ENCODE measurements at regions not wholly inside any gene's neighbourhood (a gene's known extent, or its start where the extent isn't known, plus 50 kb on each side); places are given as distances from the start of the nearest gene placed in this dataset.

DNA sequence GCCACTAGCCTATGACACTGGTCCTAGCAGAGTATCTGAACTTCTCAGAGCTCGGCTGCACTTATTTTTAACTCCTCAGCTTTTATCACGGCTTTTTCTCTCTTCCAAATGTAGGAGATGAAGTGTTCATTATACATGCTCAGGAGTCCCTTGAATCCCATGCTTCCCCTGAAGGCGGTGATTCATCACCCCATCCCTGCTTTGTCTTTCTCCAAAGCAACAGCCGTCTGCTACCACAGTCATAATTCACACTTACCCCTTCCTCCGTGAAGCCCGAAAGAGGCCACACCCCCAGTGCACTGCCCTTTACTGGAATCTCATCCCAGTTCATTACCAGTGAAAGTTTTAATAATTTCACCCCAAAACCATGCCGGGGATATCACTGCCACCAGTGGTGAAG, 301.5 kb upstream of the SHH start:
- no peak for TF ChIP-seq ZBTB7A (IDR thresholded peaks at IDR 0.05; ENCODE audit: low read depth)
- no peak for TF ChIP-seq EGR1 (IDR thresholded peaks at IDR 0.05)
- TF ChIP-seq FOXM1 (IDR thresholded peaks at IDR 0.05; ENCODE audit: borderline replicate concordance, low read depth): no peak
- TF ChIP-seq, protein P1, sequence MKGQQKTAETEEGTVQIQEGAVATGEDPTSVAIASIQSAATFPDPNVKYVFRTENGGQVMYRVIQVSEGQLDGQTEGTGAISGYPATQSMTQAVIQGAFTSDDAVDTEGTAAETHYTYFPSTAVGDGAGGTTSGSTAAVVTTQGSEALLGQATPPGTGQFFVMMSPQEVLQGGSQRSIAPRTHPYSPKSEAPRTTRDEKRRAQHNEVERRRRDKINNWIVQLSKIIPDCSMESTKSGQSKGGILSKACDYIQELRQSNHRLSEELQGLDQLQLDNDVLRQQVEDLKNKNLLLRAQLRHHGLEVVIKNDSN (IDR thresholded peaks at IDR 0.05): no peak
- TF ChIP-seq YY1 (IDR thresholded peaks at IDR 0.05; ENCODE audit: low read depth): no peak
- TF ChIP-seq, protein P2, sequence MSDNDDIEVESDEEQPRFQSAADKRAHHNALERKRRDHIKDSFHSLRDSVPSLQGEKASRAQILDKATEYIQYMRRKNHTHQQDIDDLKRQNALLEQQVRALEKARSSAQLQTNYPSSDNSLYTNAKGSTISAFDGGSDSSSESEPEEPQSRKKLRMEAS (IDR thresholded peaks at IDR 0.05): no peak
- no peak for TF ChIP-seq TCF12 (IDR thresholded peaks at IDR 0.05; ENCODE audit: low read depth)
- no peak for TF ChIP-seq TEAD4 (IDR thresholded peaks at IDR 0.05)

DNA sequence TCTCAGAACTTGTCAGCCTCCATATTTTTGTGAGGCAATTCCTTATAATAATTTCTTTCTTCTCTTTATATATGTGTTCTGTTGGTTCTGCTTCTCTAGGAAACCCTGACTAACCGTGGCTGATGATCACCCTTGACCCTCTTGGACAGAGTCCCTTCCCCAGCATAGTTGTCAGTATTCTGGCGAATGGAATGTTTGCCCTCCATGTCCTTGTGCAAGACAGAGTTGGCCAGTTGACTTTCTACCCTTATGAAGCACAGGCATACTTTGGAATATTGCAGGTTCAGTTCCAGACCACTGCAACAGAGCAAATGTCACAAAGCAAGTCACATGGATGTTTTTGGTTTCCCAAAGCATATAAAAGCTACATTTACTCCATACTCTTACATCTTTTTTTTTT, 297.7 kb upstream of the SHH start:
- TF ChIP-seq NFIC (IDR thresholded peaks at IDR 0.05) (no peak), TCF12 (IDR thresholded peaks at IDR 0.05; ENCODE audit: low read depth) (no peak), YY1 (IDR thresholded peaks at IDR 0.05; ENCODE audit: low read depth) (no peak), ZBTB7A (IDR thresholded peaks at IDR 0.05; ENCODE audit: low read depth) (no peak), CREB1 (IDR thresholded peaks at IDR 0.05; ENCODE audit: low read depth) (no peak), RAD21 (IDR thresholded peaks at IDR 0.05; ENCODE audit: low read depth) (no peak), TAF1 (IDR thresholded peaks at IDR 0.05; ENCODE audit: low read depth) (no peak), FOXM1 (IDR thresholded peaks at IDR 0.05; ENCODE audit: borderline replicate concordance, low read depth) (no peak), EGR1 (IDR thresholded peaks at IDR 0.05) (no peak)
- TF ChIP-seq, protein P1 (IDR thresholded peaks at IDR 0.05): no peak
- TF ChIP-seq, protein P2 (IDR thresholded peaks at IDR 0.05): no peak

DNA sequence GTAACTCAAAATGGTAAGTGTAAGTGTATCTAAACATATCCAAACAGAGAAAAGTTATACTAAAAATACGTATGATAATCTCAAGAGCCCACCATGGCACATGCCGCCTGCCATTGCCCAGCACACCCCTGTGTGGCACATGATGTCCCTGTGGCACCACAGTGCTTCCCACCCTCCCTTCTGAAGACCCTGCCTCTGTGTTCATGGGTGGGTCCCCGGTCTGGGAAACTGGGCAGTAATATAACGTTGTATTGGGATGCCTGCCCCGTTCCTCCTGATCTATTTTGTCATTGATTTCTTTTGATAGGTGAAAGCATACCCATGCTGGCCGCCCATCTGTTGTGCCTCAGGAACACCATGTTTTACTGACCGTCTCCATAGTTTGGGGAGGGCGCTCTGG, 296.8 kb upstream of the SHH start:
- TF ChIP-seq TCF12 (IDR thresholded peaks at IDR 0.05; ENCODE audit: low read depth) (no peak), NFIC (IDR thresholded peaks at IDR 0.05) (no peak), FOXM1 (IDR thresholded peaks at IDR 0.05; ENCODE audit: borderline replicate concordance, low read depth) (no peak), ZBTB7A (IDR thresholded peaks at IDR 0.05; ENCODE audit: low read depth) (no peak)
- TF ChIP-seq, protein P1 (IDR thresholded peaks at IDR 0.05): no peak

DNA sequence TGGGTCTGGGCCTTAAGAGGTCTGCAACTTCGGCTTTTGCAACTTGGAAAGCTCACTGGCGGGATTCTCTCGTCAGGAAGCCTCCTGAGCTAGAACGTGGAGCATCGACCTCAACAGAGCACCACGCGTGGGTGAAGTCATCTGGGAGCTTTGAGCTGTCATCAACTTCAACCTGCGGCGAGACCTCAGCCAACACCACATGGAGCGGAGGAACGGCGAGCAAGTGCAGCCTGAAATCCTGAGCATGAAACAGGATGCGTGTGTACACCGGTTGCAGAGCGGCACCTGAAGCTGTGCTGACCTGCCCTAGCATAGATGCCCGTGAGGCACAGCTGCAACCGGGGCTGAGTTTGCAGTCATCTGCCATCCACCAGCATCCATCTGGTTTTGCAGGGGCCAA, 295.7 kb upstream of the SHH start:
- TF ChIP-seq CEBPB (IDR thresholded peaks at IDR 0.05) (no peak), NFIC (IDR thresholded peaks at IDR 0.05) (no peak), CREB1 (IDR thresholded peaks at IDR 0.05; ENCODE audit: low read depth) (no peak), RAD21 (IDR thresholded peaks at IDR 0.05; ENCODE audit: low read depth) (no peak), ZBTB7A (IDR thresholded peaks at IDR 0.05; ENCODE audit: low read depth) (no peak), TAF1 (IDR thresholded peaks at IDR 0.05; ENCODE audit: low read depth) (no peak), TEAD4 (IDR thresholded peaks at IDR 0.05) (no peak), EP300 (IDR thresholded peaks at IDR 0.05; ENCODE audit: borderline replicate concordance) (no peak), YY1 (IDR thresholded peaks at IDR 0.05; ENCODE audit: low read depth) (no peak), TCF12 (IDR thresholded peaks at IDR 0.05; ENCODE audit: low read depth) (no peak), FOXM1 (IDR thresholded peaks at IDR 0.05; ENCODE audit: borderline replicate concordance, low read depth) (no peak), EGR1 (IDR thresholded peaks at IDR 0.05) (no peak)
- TF ChIP-seq, protein P3, sequence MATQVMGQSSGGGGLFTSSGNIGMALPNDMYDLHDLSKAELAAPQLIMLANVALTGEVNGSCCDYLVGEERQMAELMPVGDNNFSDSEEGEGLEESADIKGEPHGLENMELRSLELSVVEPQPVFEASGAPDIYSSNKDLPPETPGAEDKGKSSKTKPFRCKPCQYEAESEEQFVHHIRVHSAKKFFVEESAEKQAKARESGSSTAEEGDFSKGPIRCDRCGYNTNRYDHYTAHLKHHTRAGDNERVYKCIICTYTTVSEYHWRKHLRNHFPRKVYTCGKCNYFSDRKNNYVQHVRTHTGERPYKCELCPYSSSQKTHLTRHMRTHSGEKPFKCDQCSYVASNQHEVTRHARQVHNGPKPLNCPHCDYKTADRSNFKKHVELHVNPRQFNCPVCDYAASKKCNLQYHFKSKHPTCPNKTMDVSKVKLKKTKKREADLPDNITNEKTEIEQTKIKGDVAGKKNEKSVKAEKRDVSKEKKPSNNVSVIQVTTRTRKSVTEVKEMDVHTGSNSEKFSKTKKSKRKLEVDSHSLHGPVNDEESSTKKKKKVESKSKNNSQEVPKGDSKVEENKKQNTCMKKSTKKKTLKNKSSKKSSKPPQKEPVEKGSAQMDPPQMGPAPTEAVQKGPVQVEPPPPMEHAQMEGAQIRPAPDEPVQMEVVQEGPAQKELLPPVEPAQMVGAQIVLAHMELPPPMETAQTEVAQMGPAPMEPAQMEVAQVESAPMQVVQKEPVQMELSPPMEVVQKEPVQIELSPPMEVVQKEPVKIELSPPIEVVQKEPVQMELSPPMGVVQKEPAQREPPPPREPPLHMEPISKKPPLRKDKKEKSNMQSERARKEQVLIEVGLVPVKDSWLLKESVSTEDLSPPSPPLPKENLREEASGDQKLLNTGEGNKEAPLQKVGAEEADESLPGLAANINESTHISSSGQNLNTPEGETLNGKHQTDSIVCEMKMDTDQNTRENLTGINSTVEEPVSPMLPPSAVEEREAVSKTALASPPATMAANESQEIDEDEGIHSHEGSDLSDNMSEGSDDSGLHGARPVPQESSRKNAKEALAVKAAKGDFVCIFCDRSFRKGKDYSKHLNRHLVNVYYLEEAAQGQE (IDR thresholded peaks at IDR 0.05; ENCODE audit: low read depth): no peak
- TF ChIP-seq, protein P2 (IDR thresholded peaks at IDR 0.05): no peak
- TF ChIP-seq, protein P1 (IDR thresholded peaks at IDR 0.05): no peak

DNA sequence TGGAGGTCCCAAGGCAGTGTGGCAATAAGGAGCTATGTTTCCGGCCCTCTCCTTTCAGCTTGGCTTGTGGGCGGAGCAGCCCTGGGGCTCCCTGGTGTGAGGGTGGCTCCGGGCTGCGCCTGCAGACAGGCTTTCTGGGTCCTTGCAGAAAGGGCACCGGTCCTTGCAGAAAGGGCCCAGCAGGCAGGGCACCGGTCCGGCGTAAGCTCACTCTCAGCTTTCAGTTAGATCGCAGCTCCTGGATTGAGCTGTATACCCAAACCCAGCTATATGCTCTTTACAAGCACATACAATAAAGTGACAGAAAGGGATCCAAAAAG, 293.8 kb upstream of the SHH start:
- TF ChIP-seq, protein P3 (IDR thresholded peaks at IDR 0.05; ENCODE audit: low read depth): no peak
- TF ChIP-seq CREB1 (IDR thresholded peaks at IDR 0.05; ENCODE audit: low read depth) (no peak), RAD21 (IDR thresholded peaks at IDR 0.05; ENCODE audit: low read depth) (no peak), ZBTB7A (IDR thresholded peaks at IDR 0.05; ENCODE audit: low read depth) (no peak), TAF1 (IDR thresholded peaks at IDR 0.05; ENCODE audit: low read depth) (no peak), FOXM1 (IDR thresholded peaks at IDR 0.05; ENCODE audit: borderline replicate concordance, low read depth) (no peak), CEBPB (IDR thresholded peaks at IDR 0.05) (no peak), TEAD4 (IDR thresholded peaks at IDR 0.05) (no peak), YY1 (IDR thresholded peaks at IDR 0.05; ENCODE audit: low read depth) (no peak), EGR1 (IDR thresholded peaks at IDR 0.05) (no peak), EP300 (IDR thresholded peaks at IDR 0.05; ENCODE audit: borderline replicate concordance) (no peak)
- TF ChIP-seq, protein P2 (IDR thresholded peaks at IDR 0.05): no peak

Measured in Ishikawa (cell line).